ENCODE measurements at regions not wholly inside any gene's neighbourhood (a gene's known extent, or its start where the extent isn't known, plus 50 kb on each side); places are given as distances from the start of the nearest gene placed in this dataset.
A peak's percentile ranks its signal among the peaks of the same experiment; 100 is the strongest.

DNA sequence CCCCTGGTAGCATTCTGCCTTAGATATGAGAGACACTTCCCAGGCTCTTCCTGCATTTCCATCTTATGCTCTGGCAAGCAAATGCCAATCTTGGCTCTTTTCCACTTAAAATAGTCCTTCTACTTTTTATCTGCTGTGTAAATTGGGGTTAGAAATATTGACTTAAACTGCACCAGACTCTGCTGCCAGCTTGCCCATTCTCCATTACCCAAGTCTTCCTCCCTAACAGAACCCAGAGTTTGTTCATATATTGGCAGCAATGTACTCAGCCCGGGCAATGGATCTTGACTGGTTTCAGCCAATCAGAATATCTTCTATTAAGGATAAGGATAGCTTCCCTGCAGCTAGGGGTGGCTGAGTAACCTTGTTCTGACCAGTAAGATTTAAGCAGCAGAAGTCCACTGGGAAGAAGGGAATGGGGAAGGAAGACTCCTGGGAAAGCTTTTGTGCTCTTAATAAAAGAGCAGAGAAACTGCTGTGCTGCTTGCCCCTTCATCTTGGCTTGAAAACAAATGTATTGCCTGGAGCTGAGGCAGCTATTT lies 177.1 kb downstream of the KCNRG start:
- FAIRE-seq, result no peak

DNA sequence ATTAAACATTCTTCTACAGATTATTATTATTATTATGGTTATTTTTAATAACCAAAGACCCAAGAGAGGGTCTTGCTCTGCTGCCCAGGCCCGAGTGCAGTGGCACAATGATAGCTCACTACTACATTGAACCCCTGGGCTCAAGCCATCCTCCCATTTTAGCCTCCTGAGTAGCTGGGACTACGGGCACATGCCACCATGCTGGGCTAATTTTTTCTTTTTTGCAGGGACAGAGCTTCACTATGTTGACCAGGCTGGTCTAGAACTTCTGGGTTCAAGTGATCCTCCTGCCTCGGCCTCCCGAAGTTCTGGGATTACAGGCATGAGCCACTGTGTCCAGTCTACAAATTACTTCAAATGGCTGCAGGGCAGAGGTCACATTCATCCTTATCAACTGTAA lies 179.8 kb downstream of the KCNRG start:
- DNase-seq (ENCODE audit: low spot score) (no peak), FAIRE-seq (no peak)

More for the DNA sequence above, 177.1 kb downstream of the KCNRG start:
- no peak for DNase-seq (ENCODE audit: low spot score)

DNA sequence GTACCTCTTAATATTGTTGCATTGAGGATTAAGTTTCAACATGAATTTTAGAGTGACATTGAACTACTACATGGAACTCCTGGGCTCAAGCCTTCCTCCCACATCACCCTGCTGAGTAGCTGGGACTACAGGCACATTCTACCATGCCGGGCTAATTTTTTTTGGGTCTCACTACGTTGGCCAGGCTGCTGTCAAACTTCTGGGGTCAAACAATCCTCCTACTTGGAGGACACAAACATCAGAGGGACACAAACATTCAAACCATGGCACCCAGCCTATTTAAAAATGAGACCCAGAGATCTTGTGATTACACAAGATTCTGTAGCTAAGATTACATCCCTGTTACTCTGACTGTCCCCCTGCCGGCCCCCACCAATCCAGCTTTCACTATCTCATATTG lies 180.9 kb downstream of the KCNRG start:
- no peak for FAIRE-seq
- DNase-seq (ENCODE audit: low spot score), result no peak

DNA sequence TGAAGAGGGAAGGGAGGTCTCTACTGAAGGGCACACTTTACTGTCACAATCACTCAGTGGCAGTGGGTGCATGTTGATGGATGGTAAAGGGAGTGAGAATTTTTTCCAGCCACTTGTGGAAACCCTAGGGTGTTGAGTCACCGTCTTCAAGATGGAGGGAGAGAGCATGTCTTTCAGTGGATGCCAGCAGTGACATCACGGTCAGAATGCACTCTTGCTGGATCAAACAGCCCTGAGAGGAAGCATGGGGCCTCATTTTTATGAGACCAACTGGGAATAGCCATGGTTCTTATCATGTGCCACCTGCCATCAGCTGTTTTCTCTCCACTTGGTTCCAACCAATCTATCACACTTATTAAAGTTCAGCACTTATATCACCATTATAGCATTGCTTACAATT lies 182.5 kb downstream of the KCNRG start:
- DNase-seq (ENCODE audit: low spot score) (no peak), FAIRE-seq (no peak)

DNA sequence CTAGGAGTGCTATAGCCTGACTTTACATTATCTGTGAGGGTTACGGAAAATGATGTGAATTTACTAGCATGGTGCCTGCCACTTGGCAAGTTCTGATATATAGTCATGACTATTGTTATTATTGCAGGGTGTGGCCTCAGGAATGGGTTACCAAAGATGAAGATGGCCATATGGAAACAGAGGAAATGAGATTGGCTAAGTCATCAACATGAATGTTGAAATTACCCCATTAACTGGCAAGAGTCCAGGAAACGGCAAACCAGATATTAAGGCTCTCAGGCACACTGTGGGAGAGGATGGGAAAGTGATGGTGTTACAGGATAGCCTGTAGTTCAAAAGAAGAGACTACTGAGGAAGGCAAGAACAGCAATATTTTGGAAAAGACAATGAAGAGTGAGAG lies 183.3 kb downstream of the KCNRG start:
- FAIRE-seq (no peak), DNase-seq (ENCODE audit: low spot score) (no peak)

DNA sequence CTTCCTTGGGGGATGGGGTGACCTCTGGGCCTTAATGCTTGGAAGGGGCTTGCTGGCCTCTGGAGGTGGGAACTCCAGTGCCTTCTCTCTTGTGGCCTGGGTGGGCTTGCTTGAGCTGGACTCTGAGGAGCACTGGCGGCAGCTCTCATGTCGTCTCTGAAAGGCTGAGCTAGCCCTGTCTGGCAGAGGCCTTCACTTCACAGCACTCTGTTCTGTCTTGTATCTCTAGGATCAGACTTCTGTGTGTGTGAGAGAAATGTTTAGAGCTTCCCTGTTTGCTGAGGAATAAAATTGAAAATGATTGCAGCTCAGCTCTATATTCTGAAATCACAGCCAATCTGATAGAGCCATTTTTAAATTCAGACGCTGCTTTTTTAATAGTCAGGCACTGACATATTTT lies 185.3 kb downstream of the KCNRG start:
- DNase-seq (ENCODE audit: low spot score) (no peak), FAIRE-seq (no peak)

DNA sequence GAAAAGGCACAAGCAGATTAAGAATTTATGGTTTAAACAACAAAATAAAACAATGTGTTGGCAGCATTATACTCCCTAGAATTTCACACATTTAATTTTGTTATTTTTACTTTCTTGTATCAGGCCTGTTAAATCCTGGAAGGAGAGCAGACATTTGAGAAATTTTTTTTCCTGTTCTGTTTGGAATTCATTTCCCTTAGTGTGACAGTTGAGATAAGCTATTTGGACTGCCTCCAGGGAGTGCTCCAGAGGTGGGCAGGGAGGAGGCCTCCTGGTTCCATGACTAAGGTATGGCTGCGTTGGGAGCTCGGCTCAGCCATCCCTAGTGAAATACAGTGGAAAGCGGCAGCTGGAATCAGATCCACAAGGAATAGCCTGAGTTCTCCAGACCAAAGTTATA lies 185.7 kb downstream of the KCNRG start:
- no peak for FAIRE-seq
- no peak for DNase-seq (ENCODE audit: low spot score)

DNA sequence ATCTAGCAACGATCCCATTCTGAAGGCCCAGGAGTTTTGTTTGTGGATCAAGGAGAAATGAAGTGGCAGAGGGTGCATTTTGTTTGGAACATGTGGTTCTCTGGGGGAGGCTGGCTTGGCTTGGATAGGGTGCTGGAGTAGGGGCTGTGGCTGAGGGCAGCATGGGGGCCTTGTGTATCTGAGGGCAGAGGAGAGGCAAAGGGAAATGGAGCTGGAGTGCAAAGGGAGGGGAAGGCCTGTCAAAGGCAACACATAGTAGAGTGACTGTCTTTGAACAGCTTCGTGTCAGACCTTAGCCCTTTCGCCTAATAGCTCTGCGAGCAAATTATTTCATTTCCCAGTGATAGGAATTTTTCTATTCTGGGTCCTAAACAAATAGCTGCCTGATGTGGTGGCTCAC lies 187.2 kb downstream of the KCNRG start:
- FAIRE-seq (no peak), DNase-seq (ENCODE audit: low spot score) (no peak)

DNA sequence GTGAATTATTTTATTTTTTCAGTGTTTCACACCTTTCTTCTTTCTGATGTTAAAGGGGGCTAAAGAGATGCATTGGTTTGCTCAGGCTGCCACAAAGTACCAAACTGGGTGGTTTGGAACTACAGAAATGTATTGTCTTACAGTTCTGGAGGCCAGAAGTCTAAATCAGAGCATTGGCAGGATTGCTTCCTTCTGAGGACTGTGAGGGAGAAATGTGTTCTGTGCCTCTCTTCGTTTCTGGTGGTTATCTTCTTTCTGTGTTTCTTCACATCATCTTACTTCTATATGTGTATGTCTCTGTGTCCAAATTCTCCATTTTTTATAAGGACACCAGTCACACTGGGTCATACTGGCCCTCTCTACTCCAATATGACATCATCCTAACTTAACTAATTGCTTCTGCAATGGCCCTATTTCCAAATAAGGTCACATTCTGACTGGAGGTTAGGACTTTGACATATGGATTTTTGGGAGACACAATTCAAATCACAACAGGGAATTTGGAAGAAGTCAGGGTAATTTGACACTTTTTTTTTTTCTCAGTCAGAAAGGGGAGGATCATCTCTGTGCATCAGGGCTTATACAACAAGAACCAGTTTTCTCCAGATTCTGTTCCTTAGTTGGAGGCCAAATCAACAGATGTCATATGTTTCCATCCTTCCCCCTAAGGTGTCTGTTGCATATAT lies 188.2 kb downstream of the KCNRG start:
- DNase-seq (ENCODE audit: low spot score), result no peak
- no peak for FAIRE-seq

DNA sequence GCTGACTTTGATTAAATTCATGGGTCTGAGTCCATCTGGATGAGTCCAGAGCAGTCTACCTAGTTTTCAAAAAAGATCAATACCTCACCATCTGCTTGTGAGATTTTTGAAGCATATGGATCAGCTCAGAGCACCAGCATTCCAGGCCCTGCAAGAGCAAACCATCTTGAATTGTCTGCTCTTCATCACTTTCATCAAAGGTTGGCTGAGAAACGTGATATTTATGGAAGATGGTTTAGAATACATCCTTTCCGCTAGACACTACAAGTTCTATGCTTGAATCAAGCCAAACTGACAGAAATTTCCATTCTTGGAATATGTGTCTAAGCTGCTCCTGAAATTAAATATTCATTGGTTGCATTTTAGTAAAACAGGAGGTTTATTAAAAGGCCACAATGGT lies 190.3 kb downstream of the KCNRG start:
- DNase-seq (ENCODE audit: low spot score), result no peak
- FAIRE-seq, result no peak

DNA sequence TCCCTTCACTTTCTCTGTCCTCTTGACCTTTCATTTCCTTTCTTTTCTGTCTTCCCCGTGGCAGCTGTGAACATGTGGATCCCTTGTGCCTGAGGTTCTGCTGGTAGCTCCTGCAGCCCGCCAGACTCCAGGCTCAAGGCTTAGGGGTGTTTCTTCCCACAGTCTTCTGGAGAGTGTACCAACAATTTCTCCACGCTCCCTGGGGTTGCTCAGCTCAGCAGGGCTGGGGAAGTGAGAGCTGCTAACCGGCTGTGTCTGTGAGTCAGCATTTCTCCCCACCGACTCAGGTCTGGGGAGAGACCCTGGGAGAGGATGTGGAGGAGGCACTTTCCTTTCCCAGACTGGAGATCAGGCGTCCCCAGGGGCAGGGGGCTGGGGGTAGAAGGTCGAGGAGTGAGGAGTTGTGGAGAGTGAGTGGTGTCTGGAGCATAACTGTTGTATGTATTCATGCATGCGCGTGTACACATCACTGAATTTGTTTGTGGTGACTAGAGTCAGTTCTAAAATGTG lies 193.6 kb downstream of the KCNRG start:
- no peak for FAIRE-seq

DNA sequence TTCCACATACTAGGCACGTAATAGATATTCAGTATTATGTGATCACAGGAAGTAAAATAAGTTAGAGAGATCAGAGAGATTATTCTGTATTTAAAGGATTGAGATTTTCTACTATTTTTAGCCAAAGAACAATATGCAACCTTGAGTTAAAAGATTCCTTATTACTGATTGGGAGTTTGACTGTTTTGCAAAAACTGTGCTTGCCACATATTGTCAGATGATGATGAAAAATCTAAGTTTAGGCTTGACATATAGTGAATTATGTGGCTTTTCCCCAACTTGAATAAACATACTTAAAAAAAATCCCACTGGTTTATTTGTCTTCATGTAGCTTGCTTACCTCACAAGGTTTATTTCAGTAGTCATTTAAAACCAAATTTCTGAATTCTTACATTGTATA lies 194.4 kb downstream of the KCNRG start:
- DNase-seq (ENCODE audit: low spot score) (no peak), FAIRE-seq (no peak)

More for the DNA sequence above, 193.6 kb downstream of the KCNRG start:
- peak; percentile 47 for DNase-seq (ENCODE audit: low spot score)

DNA sequence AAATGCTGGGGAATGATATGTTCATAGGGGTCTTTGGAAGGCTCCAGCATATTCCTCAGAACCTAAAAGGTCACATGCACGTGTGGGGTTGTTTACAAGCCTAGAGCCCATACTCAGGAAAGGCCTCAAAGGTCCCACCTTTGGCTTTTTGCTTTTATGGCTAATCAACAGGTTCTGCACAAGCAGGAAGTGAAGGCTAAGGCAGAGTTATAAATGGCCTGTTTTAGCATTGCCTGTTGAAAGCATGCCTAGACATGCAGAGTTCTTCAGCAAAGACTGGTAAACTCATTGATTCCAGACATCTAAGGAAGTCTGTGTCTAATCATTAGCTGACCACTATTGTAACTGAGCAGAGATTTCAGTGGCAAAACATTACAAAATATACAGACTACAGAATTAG lies 198.3 kb downstream of the KCNRG start:
- FAIRE-seq (no peak), DNase-seq (ENCODE audit: low spot score) (no peak)

DNA sequence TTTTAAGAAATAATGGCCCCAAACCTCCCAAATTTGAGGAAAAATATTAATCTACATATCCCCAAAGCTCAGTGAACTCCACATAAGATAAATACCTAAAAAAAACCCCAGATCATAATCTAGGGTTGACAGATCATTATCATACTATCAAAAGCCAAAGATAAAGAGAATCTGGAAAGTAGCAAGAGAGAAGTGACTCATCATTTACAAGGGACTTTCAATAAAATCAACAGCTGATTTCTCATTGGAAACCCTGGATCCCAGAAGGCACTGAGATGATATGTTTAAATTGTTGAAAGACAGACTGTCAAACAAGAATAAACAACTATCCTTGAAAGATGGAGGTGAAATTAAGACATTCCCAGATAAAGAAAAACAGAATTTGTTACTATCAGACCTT lies 199.3 kb downstream of the KCNRG start:
- FAIRE-seq (no peak), DNase-seq (ENCODE audit: low spot score) (no peak)

DNA sequence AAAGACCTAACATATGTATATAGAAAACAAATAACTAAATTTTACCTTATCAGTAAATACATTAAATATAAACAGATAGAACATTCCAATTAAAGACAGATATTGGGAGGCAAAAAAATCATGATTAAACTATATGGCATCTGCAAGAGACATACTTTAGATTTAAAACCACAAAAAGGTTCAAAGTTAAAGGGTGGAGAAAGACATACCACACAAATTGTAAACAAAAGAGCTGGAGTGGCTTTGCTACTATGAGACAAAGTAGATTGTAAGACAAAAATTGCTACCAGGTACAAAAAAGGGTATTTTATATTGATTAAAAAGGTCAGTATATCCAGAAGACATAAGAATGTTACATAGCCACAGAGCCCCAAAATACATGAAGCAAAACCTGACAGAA lies 200.2 kb downstream of the KCNRG start:
- FAIRE-seq (no peak), DNase-seq (ENCODE audit: low spot score) (no peak)

DNA sequence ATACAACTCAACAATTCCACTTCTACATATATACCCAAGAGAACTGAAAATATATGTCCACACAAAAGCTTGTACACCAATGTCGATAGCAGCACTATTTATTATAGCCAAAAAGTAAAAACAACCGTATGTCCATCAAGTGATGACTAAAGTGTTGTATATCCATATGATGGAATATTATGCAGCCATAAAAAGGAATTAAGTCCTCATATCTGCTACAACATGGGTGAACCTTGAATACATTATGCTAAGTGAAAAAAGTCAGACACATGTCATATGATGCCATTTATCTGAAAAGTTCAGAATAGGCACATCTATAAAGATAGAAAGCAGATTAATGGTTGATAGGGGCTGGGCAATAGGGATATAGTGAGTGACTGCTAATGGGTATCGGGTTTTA lies 204.5 kb downstream of the KCNRG start:
- FAIRE-seq, result no peak
- no peak for DNase-seq (ENCODE audit: low spot score)

DNA sequence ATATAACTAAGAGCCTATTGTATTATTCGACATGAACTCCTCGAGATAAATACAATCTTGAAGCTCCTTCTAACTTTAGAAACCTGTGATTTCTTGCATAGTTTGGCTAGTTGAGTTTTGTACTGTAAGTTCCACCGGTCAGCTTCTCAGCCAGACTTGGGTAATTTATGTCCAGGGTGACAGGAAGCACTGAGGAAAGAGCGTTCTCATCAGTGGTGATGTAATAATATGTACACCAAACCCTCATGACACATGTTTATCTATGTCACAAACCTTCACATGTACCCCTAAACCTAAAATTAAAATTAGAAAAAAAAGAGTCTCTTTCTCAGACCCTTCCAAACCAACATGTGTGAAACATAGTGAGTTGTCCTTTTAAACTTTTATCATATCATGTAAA lies 205.7 kb downstream of the KCNRG start:
- no peak for FAIRE-seq
- no peak for DNase-seq (ENCODE audit: low spot score)

DNA sequence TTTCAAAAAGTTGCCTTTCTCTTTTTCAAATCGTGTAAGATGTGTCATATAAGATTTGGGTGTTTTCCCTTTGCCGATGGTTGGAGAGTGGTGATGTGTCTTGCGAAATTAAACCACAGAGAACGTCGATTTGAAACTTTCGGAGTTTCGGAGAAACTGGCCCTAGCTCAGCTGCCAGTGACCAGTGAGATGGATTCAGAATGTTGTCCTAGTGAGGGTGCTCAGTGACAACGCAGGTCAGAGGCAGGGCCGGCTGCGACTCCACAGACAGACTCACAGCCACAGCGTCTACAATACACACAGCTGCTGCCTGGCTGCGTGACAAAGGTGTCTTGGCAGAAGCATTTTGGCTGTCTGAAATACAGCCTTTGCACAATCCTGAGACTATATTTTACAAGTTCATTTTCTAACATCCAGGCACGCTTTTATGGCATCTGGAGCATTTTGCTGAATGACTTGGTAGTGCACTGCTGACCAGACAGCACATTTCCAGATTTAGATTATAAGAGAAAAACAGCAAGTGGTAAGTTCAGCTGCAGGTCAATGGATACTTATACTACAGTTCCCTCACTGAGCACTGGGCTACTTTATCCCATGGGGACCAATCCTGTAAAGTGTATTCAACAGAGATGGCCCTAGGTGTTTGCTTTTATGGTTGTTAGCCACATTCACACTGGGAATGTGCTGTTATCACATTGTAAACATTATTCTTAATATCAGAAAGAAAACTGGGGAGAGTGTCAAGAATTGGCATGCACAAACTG lies 207.5 kb downstream of the KCNRG start:
- peak; percentile 6 for DNase-seq (ENCODE audit: low spot score)
- FAIRE-seq, result no peak

DNA sequence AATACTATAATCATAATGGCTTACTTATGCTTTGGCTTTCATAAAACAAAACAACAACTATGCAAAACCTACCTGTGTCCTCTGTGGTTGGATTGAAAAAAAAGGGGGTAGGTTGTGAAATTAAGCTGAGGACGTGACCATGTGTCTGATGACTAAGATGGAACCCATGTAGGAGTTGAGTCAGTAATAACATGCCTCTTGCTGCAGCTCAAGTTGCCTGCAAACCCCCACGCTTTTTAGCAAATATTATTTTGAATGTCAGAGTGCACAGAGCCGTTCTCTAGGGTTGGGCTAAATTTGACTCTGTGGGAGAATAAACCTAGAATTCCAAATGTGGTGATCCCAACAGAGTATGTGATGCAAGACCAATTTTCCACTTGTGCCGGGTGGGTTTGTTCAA lies 209.3 kb downstream of the KCNRG start:
- DNase-seq (ENCODE audit: low spot score) (peak; percentile 6), FAIRE-seq (no peak)

DNA sequence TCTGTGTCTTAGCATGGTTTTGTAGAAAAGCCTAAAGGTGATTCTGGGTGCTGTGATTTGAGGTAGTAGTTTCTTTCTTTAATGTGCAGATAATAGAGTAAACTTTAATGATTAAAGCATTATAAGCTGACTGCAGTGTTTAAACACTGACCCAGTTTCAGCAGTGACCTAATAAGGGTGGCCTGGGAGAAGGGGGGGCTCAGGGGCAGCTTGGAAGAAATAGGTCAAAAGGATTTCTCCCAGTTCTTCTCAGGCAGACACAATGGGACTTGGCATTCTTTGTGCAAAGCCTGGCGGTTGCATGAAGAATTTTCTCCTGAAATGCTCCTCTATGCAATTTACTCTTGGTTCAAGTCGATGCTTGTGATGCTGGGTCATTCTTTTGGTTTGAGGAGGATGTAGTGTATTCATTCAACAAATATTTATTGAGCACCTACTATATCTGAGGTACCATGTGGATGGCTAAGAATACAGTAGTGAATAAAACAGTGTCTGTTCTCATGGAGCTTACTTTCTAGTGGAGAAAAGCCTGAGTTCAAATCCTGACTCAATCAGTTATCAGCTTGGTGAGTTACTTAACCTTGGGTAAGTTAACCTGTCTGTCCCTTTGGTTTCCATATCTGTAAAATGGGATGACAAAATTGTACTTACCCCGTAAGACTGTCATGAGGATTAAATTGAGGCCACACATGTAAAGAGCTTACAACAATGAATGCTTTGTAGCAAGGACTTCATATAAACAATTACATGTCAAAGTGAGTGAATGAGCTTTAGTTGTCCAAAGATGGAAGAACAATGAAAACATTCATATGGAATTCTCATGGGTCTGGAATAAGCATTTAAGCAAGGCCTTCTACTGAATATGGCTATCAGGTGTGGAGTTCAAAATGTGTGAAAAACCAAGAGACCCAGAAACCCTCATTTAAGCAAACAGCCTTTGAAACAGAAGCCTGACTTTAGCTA lies 210.2 kb downstream of the KCNRG start:
- FAIRE-seq (no peak), DNase-seq (ENCODE audit: low spot score) (no peak)

DNA sequence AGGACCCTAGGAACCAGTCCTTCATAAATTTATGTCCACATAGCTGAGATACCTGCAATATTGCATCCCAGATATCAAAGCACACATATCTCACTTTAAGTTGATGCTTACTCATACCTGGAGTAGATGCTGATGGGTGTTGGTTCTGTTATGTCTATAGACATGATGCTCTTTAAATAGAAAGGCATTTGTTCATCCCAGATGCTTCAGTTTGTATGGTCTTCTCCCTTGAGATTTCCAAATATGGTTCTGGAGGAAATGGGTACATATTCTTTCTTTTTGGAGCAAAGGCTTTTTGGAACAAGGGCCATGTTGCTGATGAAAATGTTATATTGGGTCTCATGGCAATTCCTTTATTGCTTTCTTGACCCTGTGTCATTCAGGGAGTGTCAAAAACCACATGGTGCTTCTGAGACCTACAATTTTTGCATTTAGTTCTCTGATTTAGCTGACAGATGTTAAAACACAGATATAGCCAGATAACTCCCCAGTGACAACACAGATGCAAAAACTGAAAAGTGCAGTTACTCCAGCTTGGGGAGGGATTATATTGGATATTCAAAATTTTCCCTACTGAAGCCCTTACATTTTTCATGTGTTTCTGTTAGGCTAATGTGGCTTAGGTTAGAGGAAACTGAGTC lies 211.4 kb downstream of the KCNRG start:
- DNase-seq (ENCODE audit: low spot score) (no peak), FAIRE-seq (no peak)
